ENCODE measurements at regions not wholly inside any gene's neighbourhood (a gene's known extent, or its start where the extent isn't known, plus 50 kb on each side); places are given as distances from the start of the nearest gene placed in this dataset.

DNA sequence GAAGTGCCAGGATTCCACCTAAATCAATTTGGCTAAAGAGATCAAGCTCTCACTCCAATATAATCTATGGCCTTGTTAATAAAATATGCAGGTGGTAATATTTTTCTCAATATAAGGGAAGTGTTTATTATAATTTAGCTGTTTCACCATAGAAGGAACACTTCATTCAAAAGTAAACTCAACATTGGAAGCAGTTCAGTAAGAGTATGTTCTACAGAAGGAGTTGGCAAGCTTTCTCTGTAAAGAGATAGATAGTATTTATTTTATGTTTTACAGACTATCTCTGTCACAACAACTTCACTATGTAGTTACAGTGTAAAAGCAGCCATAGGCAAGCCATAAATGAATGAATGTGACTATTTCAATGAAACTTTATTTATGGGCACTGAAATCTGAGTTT is 313.6 kb upstream of the ANO3 start:
- TF ChIP-seq, protein P1, sequence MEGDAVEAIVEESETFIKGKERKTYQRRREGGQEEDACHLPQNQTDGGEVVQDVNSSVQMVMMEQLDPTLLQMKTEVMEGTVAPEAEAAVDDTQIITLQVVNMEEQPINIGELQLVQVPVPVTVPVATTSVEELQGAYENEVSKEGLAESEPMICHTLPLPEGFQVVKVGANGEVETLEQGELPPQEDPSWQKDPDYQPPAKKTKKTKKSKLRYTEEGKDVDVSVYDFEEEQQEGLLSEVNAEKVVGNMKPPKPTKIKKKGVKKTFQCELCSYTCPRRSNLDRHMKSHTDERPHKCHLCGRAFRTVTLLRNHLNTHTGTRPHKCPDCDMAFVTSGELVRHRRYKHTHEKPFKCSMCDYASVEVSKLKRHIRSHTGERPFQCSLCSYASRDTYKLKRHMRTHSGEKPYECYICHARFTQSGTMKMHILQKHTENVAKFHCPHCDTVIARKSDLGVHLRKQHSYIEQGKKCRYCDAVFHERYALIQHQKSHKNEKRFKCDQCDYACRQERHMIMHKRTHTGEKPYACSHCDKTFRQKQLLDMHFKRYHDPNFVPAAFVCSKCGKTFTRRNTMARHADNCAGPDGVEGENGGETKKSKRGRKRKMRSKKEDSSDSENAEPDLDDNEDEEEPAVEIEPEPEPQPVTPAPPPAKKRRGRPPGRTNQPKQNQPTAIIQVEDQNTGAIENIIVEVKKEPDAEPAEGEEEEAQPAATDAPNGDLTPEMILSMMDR (conservative IDR thresholded peaks at IDR 0.05; ENCODE audit: low read depth, low read length) = no peak
- no peak for DNase-seq (ENCODE audit: low read depth)
- H3K4me3 ChIP-seq (ENCODE audit: low read depth, low read length) = no peak overlapping the region

DNA sequence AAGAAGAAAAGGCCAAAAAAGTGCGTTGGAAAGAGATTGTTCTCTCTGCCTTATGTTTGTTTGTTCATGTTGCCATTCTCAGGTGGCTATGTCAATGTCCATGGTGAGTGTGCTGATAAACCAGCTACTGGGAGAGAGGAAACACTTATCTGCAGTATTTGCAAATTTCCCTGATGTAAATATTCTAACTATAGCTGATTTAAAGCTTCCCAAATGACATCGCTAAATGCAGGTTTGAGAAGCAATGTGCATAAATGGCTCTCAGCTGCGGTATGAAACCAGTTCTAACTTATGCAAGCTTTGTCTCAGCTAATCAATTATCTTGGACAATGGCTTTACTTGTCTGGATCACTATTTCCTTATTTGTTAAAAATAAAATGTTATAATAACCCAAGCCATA is 312.5 kb upstream of the ANO3 start:
- TF ChIP-seq, protein P1 (conservative IDR thresholded peaks at IDR 0.05; ENCODE audit: low read depth, low read length) = no peak
- no peak for DNase-seq (ENCODE audit: low read depth)

DNA sequence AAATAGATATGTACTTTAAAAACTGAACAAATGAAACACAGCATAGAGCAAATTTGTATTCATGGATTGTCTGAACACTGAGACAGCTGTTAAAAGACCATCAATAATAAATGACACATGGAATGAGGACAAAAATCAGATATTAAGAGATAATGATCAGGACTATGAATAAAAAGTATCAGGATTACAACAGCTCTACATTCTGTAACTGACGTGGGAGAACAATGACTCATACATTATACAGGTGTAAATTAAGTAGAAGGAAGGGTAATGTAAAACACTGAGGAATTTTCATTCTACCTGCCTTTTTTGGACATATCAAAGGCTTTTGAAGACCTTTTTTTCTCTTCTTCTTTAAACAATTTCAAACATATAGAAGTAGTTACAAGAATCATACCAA is 310.9 kb upstream of the ANO3 start:
- DNase-seq (ENCODE audit: low read depth) = no peak
- TF ChIP-seq, protein P1 (conservative IDR thresholded peaks at IDR 0.05; ENCODE audit: low read depth, low read length) = no peak
- no peak overlapping the region for H3K4me3 ChIP-seq (ENCODE audit: low read depth, low read length)

More for the DNA sequence above, 312.5 kb upstream of the ANO3 start:
- H3K4me3 ChIP-seq (ENCODE audit: low read depth, low read length) = no peak overlapping the region

- H3K4me3 ChIP-seq (ENCODE audit: low read depth, low read length) = no peak overlapping the region
- TF ChIP-seq, protein P1 (conservative IDR thresholded peaks at IDR 0.05; ENCODE audit: low read depth, low read length) = no peak
- no peak for DNase-seq (ENCODE audit: low read depth)
These were observed 308.9 kb upstream of the ANO3 start for GRCh38 chr11:26023057-26023456.

DNA sequence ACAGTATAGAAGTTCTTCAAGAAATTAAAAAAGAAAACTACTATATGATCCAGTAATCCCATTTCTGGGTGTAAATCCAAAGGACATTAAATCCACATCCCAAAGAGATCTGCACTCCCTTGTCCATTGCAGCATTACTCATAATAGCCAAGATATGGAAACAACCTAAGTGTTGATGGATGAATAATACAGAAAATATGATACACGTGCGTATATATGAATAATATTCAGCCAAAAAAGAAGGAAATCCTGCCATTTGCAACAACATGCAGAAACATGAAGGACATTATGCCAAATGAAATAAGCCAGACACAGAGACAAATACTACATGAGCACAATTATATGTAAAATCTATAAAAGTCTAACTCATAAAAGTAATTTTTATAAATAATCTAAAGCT is 306.3 kb upstream of the ANO3 start:
- TF ChIP-seq, protein P1 (conservative IDR thresholded peaks at IDR 0.05; ENCODE audit: low read depth, low read length) = no peak

DNA sequence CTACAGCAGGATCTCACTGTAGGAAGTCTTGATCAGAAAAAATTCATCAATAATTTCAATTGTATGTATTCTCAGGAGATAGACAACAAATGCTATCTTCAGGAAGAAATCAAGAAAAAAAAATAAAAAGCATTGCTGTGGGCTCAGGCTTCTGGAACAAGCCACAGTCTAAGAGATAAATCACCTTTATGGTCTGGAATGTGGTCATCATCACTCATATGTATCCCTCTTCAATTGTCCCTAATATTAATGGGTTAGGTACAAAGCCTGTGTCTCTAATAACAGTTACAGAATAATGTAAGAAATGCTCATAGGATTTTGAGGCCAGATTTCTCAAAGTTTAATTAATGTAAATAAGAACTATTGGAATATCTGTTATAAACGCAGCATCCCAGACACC is 305.9 kb upstream of the ANO3 start:
- H3K4me3 ChIP-seq (ENCODE audit: low read depth, low read length) = no peak overlapping the region

More for the DNA sequence above, 306.3 kb upstream of the ANO3 start:
- DNase-seq (ENCODE audit: low read depth) = no peak
- H3K4me3 ChIP-seq (ENCODE audit: low read depth, low read length) = no peak overlapping the region

GRCh38 chr11:26027887-26028286 is 304.0 kb upstream of the ANO3 start:
- no peak for DNase-seq (ENCODE audit: low read depth)
- TF ChIP-seq, protein P1 (conservative IDR thresholded peaks at IDR 0.05; ENCODE audit: low read depth, low read length) = no peak
- no peak overlapping the region for H3K4me3 ChIP-seq (ENCODE audit: low read depth, low read length)

More for the DNA sequence above, 305.9 kb upstream of the ANO3 start:
- TF ChIP-seq, protein P1 (conservative IDR thresholded peaks at IDR 0.05; ENCODE audit: low read depth, low read length) = no peak
- no peak for DNase-seq (ENCODE audit: low read depth)

All from epithelial cell of proximal tubule (primary cell).